Left lung (tissue), 4 donors: ENCODE measurements at regions not wholly inside any gene's neighbourhood (a gene's known extent, or its start where the extent isn't known, plus 50 kb on each side); places are given as distances from the start of the nearest gene placed in this dataset.
"Not testable (repeated sequence)": the region's sequence is repeated elsewhere in the genome, so short reads cannot be mapped to it uniquely, and the experiment has no call there.

Source experiments
- ATAC-seq: fragments of 200-7000 bp; cut with Tn5 transposase; one replicate; pipeline ENCODE4 v1.9.1; 2020; ENCODE audit warnings: moderate library complexity
- DNase-seq, 4 donors: peaks; one replicate each; pipeline ENCODE4 v3.0.0-alpha.2; 2013 to 2020
- H3K27ac ChIP-seq, 2 donors: fragments of 200-600 bp; sonication (generic) in 1 of 2; one replicate each; pipeline versions ENCODE4 v1.5.0 to v1.8.0; 2020 to 2021
- H3K27me3 ChIP-seq, 2 donors: fragments of 200-600 bp; sonication (generic) in 1 of 2; one replicate each; pipeline versions ENCODE4 v1.5.0 to v1.8.0; 2020 to 2021
- H3K36me3 ChIP-seq, 2 donors: fragments of 200-600 bp; sonication (generic) in 1 of 2; one replicate each; pipeline versions ENCODE4 v1.5.0 to v1.8.0; 2020 to 2021
- H3K4me1 ChIP-seq, 2 donors: fragments of 200-600 bp; one replicate each; pipeline ENCODE4 v1.8.0; 2021
- H3K4me3 ChIP-seq, 2 donors: fragments of 200-600 bp; sonication (generic) in 1 of 2; one replicate each; pipeline versions ENCODE4 v1.5.0 to v1.8.0; 2020 to 2021; ENCODE audit warnings: mild to moderate bottlenecking in 1 of 2
- H3K9me3 ChIP-seq, 2 donors: fragments of 200-600 bp; sonication (generic) in 1 of 2; one replicate each; pipeline versions ENCODE4 v1.5.0 to v1.8.0; 2020 to 2021
- CTCF ChIP-seq, 2 donors: fragments of 200-600 bp; sonication (generic) in 1 of 2; IDR thresholded peaks; one replicate each; pipeline versions ENCODE4 v1.5.0 to v1.8.0; 2021; ENCODE audit warnings: antibody characterized with exemption in 2 of 2
- intact Hi-C, 2 donors: fragments of 100-400 bp; cut with DNase I; formaldehyde crosslinking; loops; one replicate each; pipeline versions ENCODE4 v1.11.2 to v1.14.2; 2022
- donor health status: DM: no; HTN: yes; CAD: no.
- donor health status: DM: no; HTN: no; CAD: no.

GRCh38 chr7:138317044-138317596, 142.9 kb upstream of the TRIM24 start:
- H3K4me1 ChIP-seq, result no peaks in the 10 kb centered on the region
- no peak for TF ChIP-seq CTCF (IDR thresholded peaks at IDR 0.05)
- no peak overlapping the region for H3K27ac ChIP-seq
- intact Hi-C loops, result no loop called here
- DNase-seq, result no peak
- H3K9me3 ChIP-seq, result peaks cover 0 to 9% of the 10 kb centered on the region in 2 donors
- no peak overlapping the region for H3K4me3 ChIP-seq
- H3K36me3 ChIP-seq, result no peaks in the 10 kb centered on the region
- no peak for ATAC-seq
- H3K27me3 ChIP-seq, result no peaks in the 10 kb centered on the region

GRCh38 chr7:138324941-138325340, 135.1 kb upstream of the TRIM24 start:
- intact Hi-C loops, result no loop called here
- ATAC-seq, result no peak
- no peak for DNase-seq
- Histone ChIP-seq H3K4me3 (no peak overlapping the region), H3K27ac (no peak overlapping the region), H3K27me3 (no peaks in the 10 kb centered on the region), H3K4me1 (no peaks in the 10 kb centered on the region), H3K9me3 (peaks cover 0 to 35% of the 10 kb centered on the region in 2 donors), H3K36me3 (no peaks in the 10 kb centered on the region)
- TF ChIP-seq CTCF (IDR thresholded peaks at IDR 0.05), result no peak

GRCh38 chr7:138325434-138325833, 134.6 kb upstream of the TRIM24 start:
- H3K4me3 ChIP-seq, result no peak overlapping the region
- H3K27ac ChIP-seq, result no peak overlapping the region
- H3K36me3 ChIP-seq, result no peaks in the 10 kb centered on the region
- H3K4me1 ChIP-seq, result no peaks in the 10 kb centered on the region
- ATAC-seq (peak; percentile 76), DNase-seq (peak in 1 of 4 donors; percentile 12)
- intact Hi-C loops, result no loop called here
- H3K9me3 ChIP-seq, result peaks cover 0 to 39% of the 10 kb centered on the region in 2 donors
- TF ChIP-seq CTCF (IDR thresholded peaks at IDR 0.05), result no peak
- no peaks in the 10 kb centered on the region for H3K27me3 ChIP-seq

GRCh38 chr7:138328215-138328614, 131.8 kb upstream of the TRIM24 start:
- Histone ChIP-seq H3K36me3 (no peaks in the 10 kb centered on the region), H3K4me3 (no peak overlapping the region), H3K9me3 (peaks cover 0 to 65% of the 10 kb centered on the region in 2 donors), H3K27me3 (no peaks in the 10 kb centered on the region), H3K27ac (no peak overlapping the region), H3K4me1 (no peaks in the 10 kb centered on the region)
- ATAC-seq, result no peak
- no peak for TF ChIP-seq CTCF (IDR thresholded peaks at IDR 0.05)
- intact Hi-C loops, result no loop called here
- DNase-seq, result no peak

- H3K27me3 ChIP-seq, ATAC-seq, H3K4me1 ChIP-seq, DNase-seq, intact Hi-C loops, H3K4me3 ChIP-seq, H3K36me3 ChIP-seq, H3K27ac ChIP-seq: not testable (repeated sequence)
- peaks cover 0 to 75% of the 10 kb centered on the region in 2 donors for H3K9me3 ChIP-seq
Measured at GRCh38 chr7:138332850-138333249, 127.2 kb upstream of the TRIM24 start.

GRCh38 chr7:138338361-138338760, 121.7 kb upstream of the TRIM24 start:
- H3K4me3 ChIP-seq, result no peak overlapping the region
- peak overlapping the region in 1 of 2 donors; percentile 20 for H3K27ac ChIP-seq
- ATAC-seq (peak; percentile 47), DNase-seq (peak in 2 of 4 donors; percentile 9 to 25)
- no peaks in the 10 kb centered on the region for H3K36me3 ChIP-seq
- intact Hi-C loops, result no loop called here
- H3K27me3 ChIP-seq, result no peaks in the 10 kb centered on the region
- H3K4me1 ChIP-seq, result no peaks in the 10 kb centered on the region
- H3K9me3 ChIP-seq, result peaks cover 5 to 72% of the 10 kb centered on the region in 2 donors
- no peak for TF ChIP-seq CTCF (IDR thresholded peaks at IDR 0.05)

- intact Hi-C loops, H3K4me3 ChIP-seq, H3K36me3 ChIP-seq, H3K4me1 ChIP-seq, ATAC-seq, DNase-seq, H3K27me3 ChIP-seq, H3K27ac ChIP-seq: not testable (repeated sequence)
- peaks cover 5 to 72% of the 10 kb centered on the region in 2 donors for H3K9me3 ChIP-seq
Measured at GRCh38 chr7:138339229-138339628, 120.8 kb upstream of the TRIM24 start.
